VCaP (cell line): ENCODE measurements at regions not wholly inside any gene's neighbourhood (a gene's known extent, or its start where the extent isn't known, plus 50 kb on each side); places are given as distances from the start of the nearest gene placed in this dataset.

Experiments used
- H3K27ac ChIP-seq: fragments of 450-650 bp; 2 replicates; pipeline ENCODE4 v1.5.1; 2017
- TF ChIP-seq, protein P1 (sequence below): fragments of 450-650 bp; conservative IDR thresholded peaks from 2 replicates; pipeline ENCODE4 v1.5.1; 2017; ENCODE audit warnings: mild to moderate bottlenecking, moderate library complexity

DNA sequence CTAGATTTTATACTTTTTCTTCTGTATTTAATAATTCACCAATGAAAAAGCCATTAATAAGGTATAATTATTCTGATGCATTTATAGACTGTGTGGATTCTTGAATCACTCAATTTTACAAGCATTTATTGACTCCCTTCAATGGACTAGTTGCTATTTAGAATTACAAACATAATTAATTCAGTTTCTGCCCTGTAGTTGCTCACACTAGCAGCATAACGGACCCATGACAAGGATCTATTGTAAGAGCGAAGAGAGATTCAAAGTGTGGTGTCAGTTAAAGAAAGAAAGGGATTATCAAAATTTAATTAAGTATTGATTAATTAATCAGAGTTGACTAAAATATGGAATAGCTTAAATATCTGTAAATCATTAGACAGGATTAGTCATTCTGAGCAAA lies 602.6 kb upstream of the PTCHD4 start:
- TF ChIP-seq, protein P1, sequence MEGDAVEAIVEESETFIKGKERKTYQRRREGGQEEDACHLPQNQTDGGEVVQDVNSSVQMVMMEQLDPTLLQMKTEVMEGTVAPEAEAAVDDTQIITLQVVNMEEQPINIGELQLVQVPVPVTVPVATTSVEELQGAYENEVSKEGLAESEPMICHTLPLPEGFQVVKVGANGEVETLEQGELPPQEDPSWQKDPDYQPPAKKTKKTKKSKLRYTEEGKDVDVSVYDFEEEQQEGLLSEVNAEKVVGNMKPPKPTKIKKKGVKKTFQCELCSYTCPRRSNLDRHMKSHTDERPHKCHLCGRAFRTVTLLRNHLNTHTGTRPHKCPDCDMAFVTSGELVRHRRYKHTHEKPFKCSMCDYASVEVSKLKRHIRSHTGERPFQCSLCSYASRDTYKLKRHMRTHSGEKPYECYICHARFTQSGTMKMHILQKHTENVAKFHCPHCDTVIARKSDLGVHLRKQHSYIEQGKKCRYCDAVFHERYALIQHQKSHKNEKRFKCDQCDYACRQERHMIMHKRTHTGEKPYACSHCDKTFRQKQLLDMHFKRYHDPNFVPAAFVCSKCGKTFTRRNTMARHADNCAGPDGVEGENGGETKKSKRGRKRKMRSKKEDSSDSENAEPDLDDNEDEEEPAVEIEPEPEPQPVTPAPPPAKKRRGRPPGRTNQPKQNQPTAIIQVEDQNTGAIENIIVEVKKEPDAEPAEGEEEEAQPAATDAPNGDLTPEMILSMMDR, result no peak
- no peak overlapping the region for H3K27ac ChIP-seq

DNA sequence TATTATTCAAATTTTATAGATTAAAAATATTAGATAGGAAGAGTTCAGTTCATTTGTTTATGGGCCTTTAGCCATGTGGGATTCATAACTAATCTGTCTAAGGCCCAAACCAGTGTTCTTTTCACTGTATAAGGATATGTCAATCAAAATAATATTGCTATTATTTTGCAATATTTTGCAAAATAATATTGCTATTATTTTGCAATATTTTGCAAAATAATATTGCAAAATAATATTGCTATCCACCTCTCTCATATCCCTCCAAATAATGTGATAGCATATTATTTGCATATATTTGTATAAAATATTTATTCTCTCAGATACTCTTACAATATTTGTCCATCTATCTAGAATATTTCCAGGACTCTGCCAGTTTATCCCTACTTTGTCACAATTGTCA lies 595.3 kb upstream of the PTCHD4 start:
- TF ChIP-seq, protein P1, result no peak
- H3K27ac ChIP-seq, result no peak overlapping the region

DNA sequence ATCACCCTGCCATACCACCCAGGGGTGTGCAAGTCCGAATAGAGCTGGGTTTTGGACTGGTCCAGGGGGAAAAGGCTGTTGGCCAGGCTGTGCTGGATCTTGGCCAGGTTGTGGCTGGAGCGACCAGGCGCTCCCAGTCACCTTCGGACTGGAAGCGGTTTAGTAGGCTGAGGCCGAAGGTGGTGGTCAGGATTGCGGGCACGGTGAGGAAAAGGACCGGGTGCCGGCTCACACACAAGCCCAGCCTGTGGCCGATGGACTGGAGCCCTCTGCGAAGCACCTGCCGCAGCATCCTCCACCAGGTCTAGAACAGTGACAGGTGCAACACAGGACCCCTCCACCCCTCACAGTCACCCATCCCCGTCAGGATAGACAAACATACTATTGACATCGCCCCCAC lies 590.6 kb upstream of the PTCHD4 start:
- TF ChIP-seq, protein P1, result no peak

DNA sequence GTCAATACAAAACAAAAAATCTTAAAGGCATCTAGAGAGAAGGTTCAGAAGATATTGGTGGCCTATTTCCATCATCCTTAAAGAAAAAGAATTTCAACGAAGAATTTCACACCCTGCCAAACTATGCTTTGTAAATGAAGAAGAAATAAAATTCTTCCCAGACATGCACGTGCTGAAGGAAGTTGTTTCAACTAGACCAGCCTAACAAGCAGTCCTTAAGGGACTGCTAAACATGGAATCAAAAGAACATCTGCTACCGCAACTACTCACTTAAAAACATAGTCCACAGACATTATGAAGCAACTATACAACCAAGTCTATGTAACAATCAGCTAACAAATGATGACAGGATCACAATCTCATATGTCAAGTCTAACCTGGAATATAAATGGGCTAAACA lies 584.9 kb upstream of the PTCHD4 start:
- no peak overlapping the region for H3K27ac ChIP-seq
- TF ChIP-seq, protein P1, result no peak

More for the DNA sequence above, 590.6 kb upstream of the PTCHD4 start:
- H3K27ac ChIP-seq, result no peak overlapping the region

DNA sequence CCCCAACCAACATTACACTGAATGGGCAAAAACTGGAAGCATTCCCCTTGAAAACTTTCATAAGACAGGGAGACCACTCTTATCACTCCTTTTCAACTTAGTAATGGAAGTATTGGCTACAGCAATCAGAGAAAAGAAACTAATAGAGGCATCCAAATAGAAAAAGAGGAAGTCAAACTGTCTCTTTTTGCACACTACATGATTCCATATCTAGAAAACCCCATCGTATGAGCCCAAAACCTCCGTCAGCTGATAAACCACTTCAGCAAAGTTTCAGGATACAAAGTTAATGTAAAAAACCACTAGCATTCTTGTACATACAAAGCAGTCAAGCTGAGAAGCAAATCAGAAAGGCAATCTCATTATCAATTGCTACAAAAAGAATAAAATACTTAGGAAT lies 580.4 kb upstream of the PTCHD4 start:
- H3K27ac ChIP-seq, result no peak overlapping the region
- TF ChIP-seq, protein P1, result no peak

DNA sequence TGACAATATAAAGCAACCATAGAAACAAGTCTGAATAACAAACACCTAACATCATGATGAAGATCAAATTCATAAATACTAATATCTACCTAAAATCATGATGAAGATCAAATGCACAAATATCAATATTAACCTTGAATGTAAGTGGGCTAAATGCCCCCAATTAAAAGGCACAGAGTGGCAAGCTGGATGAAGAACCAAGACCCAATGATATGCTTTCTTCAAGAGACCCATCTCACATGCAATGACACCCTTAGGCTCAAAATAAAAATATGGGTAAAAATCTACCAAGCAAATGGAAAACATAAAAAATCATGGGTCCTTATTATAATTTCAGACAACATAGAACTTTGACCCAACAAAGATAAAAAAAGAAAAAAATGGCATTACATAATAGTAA lies 578.5 kb upstream of the PTCHD4 start:
- TF ChIP-seq, protein P1, result no peak

DNA sequence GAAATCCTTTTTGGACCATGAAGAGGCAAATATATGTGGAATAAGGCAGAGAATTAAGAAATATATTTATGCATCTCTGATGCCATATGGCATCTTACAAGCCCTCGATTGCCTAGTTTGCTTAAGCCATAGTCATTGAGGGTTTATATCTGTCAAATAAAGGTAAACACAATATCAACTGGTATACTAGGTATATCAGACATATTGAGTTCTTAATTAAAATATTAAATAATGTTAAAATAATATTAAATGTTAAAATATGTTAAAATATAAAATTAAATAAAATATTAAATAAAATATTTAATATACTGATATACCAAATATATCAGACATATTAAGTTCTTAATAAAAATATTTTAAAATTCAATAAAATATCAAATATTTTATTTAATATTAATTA lies 567.4 kb upstream of the PTCHD4 start:
- no peak overlapping the region for H3K27ac ChIP-seq
- TF ChIP-seq, protein P1, result no peak

More for the DNA sequence above, 578.5 kb upstream of the PTCHD4 start:
- no peak overlapping the region for H3K27ac ChIP-seq

DNA sequence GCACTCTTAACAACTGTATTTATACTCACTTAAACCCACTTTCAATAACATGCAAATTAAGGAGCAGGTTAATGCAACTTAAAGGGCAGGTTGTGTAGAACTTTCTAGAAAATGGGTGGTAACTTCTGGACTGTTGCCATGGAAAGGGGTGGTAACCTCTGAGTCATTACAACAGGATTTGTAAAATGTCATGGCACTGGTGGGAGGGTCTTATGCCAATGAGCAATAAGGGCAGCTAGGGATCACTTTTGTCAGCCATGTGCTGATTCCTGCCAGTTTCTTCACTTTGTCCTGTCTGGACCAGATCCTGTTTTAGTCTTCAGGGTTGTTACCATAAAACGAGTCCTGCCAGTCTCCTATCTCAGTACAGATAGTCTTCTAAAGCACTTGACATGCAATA lies 560.5 kb upstream of the PTCHD4 start:
- no peak overlapping the region for H3K27ac ChIP-seq
- TF ChIP-seq, protein P1, result no peak
